HG03025 (cell line): ENCODE measurements at regions not wholly inside any gene's neighbourhood (a gene's known extent, or its start where the extent isn't known, plus 50 kb on each side); places are given as distances from the start of the nearest gene placed in this dataset.

ENCODE experiments used
- ATAC-seq: cut with Tn5 transposase; IDR thresholded peaks from one replicate; pipeline ENCODE4 v1.9.1; 2021; ENCODE audit warnings: mild to moderate bottlenecking, moderate library complexity; ENCODE audit not compliant: unreplicated experiment, low FRiP score

DNA sequence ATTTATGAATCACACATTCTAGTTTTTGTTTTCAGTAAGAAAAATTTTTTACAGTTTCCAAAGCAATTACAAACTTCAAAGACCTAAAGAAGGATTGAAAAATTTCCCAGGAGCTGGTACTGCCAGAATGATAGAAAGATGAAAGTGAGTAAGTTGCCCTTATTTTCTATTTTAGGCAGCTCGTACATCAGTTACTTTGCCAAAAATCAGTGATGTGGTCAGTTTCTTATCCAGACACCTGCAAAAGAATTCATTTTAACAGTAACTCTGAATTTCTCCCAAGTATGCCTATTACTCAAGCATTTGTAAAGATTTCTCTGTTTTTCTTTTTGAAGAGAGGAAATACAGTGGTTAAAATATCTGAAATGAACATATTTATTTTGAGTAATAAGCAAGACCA lies 976.3 kb upstream of the RAG2 start:
- ATAC-seq, result no peak

DNA sequence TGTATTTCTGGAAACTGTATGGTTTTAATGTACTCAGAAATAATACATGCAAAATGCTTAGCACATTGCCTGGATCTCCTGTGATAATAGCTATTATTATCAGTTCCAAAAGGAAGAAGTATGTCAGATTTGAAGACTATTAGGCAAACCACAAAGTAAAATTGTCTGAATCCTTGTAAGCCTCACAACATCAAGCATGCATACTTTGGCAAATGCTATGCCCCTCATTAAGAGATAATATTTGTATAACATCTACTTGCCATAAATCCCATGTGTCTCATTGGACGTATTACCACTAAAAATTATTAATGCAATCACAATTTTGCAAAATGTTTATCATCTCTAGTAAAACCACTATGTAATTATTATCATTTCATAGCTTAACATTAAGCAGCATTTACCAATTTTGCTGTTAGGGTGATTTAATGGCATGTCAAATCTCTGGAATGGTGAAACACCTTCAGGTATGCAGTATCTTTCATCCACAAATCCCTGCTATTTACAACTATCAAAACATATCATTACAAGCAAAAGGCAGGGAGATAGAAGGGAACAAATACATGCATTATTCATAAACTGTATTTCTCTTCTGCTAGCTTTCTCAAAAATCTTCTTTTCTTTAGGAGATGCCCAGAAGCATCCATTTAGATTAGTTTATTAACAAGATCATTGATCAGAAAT lies 974.6 kb upstream of the RAG2 start:
- ATAC-seq, result no peak

DNA sequence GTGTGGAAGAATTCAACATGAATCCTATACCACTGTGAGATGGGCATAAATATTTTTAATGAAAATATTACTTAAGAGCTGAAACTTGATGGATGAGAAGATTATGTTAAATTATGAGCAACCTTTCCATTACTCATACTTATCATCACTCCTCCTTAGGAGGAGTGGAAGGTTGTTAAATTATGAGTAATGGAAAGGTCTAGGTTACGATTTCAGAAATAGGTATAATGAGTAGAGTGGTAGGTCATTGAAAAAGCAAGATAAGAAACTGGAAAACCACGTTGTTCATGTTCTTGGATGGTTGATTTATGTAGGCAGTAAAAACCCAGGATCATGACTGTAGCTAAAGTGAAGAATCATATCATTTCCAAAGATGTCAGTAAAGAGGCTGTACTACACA lies 973.2 kb upstream of the RAG2 start:
- ATAC-seq, result no peak

DNA sequence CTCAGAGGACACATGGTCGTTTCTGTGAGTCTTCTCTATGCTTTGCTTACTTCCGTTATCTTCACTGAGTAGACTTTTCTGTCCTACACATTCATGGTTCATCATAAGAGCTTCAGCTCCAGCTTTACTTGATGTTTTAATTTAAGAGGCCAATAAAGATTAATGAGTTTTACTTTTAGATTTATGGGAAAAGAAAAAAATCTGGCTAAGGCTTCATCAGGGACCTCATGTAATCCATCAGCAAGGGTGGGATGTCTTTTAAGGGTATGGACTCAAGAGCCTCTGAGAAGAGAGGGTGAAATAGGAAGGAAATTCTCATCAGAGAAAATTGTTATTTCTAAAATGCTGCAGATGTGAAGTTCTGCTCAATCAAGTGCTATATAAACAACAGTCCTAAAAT lies 963.0 kb upstream of the RAG2 start:
- ATAC-seq, result no peak

- no peak for ATAC-seq
Observed at GRCh38 chr11:37560346-37560745, 962.3 kb upstream of the RAG2 start.

DNA sequence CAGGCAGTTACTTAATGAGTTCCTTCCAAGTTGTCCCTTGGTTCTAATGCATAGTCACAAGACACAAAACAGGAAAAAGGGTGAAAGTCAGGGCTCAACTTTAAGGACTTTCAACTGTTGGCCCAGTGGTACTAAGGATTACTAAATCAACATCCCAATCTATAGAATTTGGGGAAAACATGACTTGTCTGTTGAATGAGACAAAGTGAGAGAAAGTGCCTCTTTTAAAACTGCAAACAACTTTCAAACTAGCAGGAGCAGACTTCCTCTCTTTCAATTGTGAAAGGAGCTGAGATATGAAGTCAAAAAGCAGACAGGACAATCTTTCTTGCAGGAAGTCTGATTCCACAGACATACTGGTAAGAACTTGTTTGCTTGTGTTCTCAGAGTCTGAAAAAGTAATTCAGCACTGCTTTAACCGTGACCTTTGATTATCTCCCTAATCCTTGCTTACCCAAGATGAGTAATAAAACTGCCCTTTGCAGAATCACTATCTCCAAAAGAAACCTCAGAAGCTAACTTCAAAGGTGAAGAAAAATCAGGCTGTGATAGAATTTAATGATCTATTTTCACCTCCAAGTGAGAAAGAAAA lies 960.7 kb upstream of the RAG2 start:
- no peak for ATAC-seq

DNA sequence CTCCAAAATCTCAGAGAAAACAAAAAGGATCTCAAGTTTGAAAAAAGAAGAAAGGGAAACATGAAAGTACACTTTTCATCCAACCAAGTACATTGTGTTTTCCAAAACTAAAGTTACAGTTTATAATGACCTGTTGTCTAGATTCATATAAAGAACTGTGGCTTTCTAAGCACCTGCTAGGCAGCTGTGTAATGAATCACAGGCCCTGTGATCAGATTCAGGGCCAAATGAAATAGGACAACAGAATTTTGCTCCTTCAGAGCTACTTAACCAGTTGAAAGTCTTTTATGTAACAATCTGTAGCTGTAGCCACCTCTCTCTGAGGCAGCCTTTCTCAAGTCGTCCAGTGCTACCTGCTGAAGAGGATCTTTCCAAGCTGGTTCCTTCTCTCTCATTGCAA lies 960.0 kb upstream of the RAG2 start:
- ATAC-seq, result no peak

DNA sequence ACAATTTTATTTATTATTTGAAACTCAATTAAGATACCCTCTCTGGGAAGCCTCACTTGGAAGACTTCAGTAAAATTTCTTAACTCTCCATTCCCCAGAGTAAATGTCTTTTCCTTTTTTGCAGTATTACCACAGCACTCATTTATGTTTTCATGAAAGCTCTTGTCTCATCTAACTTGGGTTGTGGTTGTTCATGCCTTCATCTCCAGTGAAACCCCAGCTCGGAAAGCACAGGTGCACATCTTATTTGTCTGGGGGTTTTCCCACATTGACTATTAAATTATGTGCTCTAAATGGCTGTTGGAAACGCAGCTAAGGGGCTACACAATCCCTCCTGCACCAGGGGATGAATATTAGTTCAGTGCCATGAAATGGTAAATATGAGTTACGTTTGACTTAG lies 954.2 kb upstream of the RAG2 start:
- no peak for ATAC-seq

DNA sequence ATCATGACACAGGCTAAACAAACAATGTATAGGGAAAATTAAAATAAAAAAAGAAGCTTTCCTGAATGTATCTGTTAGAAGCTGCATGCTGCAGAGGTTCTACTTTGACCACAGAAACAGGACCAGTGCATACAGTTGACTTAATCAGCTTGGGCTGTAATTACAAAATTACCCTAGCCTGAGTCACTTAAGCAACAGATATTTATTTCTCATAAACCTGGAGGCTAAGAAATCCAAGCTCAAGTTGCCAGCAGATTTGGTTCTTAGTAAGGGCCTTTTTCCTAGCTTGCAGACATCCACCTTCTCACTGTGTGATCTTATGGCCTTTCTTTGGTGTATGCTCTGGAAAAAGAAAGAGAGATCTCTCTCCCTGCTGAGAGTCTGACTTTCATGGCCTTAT lies 946.5 kb upstream of the RAG2 start:
- ATAC-seq, result no peak

DNA sequence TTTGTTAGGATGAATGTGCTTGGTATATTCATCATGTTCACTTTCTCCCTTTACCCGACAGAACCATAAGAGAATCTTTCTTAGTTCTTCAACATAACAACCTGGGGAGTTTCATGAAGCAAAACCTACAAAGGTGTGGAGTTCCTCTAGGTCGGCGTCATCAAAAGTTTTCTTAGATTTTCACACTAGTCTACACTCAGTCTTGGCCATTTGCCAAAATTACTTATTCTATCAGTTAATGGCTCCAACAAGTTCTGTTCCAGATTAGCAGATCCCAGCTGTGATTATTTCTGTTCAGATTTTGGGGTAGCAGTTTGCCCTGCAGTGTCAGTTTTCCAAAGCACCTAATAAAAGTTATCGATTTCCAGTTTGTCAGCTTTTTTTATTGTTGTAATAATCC lies 935.8 kb upstream of the RAG2 start:
- ATAC-seq, result no peak

- ATAC-seq, result no peak
Observed at GRCh38 chr11:37533087-37533486, 935.1 kb upstream of the RAG2 start.

GRCh38 chr11:37532271-37532670 lies 934.2 kb upstream of the RAG2 start:
- no peak for ATAC-seq

- ATAC-seq, result no peak
Observed at GRCh38 chr11:37527545-37527944, 929.5 kb upstream of the RAG2 start.

- no peak for ATAC-seq
Observed at GRCh38 chr11:37525336-37525735, 927.3 kb upstream of the RAG2 start.

GRCh38 chr11:37519781-37520180 lies 921.7 kb upstream of the RAG2 start:
- no peak for ATAC-seq

DNA sequence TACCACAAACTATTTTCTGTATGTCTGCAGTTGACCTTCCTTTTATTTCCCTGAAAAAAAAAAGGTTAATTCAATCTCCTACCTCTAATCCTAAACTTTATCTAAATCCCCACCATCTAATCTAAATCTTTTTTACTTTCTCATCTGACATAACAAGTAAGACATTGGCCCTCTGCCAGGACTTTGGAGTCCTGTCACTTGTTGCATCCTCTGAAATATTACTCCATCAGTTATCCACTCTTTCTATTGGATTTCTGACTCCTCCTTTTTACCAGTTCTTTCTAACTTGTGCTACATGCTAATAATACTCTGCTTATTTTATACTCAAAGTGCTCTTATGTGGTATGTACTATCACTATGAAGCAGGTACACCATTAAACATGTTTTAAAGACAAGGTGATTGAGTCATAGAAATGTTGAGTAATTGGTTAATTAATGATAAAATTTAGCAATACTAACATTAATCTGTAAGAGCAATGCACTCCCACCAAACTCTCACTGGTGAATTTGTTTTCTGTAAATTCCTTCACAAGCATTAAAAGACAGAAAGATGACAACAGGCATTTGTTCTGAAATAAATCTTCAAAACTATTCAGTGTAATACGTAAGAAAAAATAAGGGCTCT lies 914.2 kb upstream of the RAG2 start:
- no peak for ATAC-seq

- ATAC-seq, result no peak
Observed at GRCh38 chr11:37511425-37511933, 913.4 kb upstream of the RAG2 start.

GRCh38 chr11:37509506-37509905 lies 911.5 kb upstream of the RAG2 start:
- ATAC-seq, result no peak

DNA sequence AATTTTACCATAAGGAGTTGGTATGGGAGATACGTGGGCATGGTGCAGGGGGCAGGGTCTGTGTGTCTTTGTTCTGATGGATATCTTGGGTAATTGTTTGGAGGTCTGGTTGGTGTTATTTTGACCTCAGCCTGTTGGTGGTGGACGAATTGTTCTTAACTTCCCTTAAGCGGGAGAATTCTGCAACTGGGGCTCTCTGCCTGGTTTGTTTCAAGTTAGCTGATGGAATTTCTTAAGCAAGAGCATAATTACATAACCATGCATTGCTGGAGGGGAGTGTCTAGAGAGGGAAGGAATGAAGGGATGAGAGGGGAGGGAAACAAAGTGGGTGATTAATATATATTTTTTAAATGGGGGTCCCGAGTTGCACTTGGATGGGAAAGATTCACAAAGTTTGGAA lies 908.5 kb upstream of the RAG2 start:
- no peak for ATAC-seq

GRCh38 chr11:37505406-37505805 lies 907.4 kb upstream of the RAG2 start:
- ATAC-seq, result no peak

- ATAC-seq, result no peak
Observed at GRCh38 chr11:37504921-37505320, 906.9 kb upstream of the RAG2 start.

- peak; percentile 94 for ATAC-seq
Observed at GRCh38 chr11:37504060-37504611, 906.1 kb upstream of the RAG2 start.
